ENCODE measurements at regions not wholly inside any gene's neighbourhood (a gene's known extent, or its start where the extent isn't known, plus 50 kb on each side); places are given as distances from the start of the nearest gene placed in this dataset.
A peak's percentile ranks its signal among the peaks of the same experiment; 100 is the strongest.

GRCh38 chr18:70446063-70446462 is 157.2 kb downstream of the SOCS6 start:
- no peak for TF ChIP-seq CTCF (IDR thresholded peaks at IDR 0.05; ENCODE audit: extremely low read depth, missing control alignments)
- DNase-seq (ENCODE audit: low spot score): no peak

GRCh38 chr18:70442933-70443332 is 154.1 kb downstream of the SOCS6 start:
- TF ChIP-seq CTCF (IDR thresholded peaks at IDR 0.05; ENCODE audit: extremely low read depth, missing control alignments): no peak
- DNase-seq (ENCODE audit: low spot score): no peak

- no peak for DNase-seq (ENCODE audit: low spot score)
- TF ChIP-seq CTCF (IDR thresholded peaks at IDR 0.05; ENCODE audit: extremely low read depth, missing control alignments): no peak
Observed at GRCh38 chr18:70432804-70433400, 144.1 kb downstream of the SOCS6 start.

- DNase-seq (ENCODE audit: low spot score): no peak
- TF ChIP-seq CTCF (IDR thresholded peaks at IDR 0.05; ENCODE audit: extremely low read depth, missing control alignments): no peak
Observed at GRCh38 chr18:70431203-70431624, 142.4 kb downstream of the SOCS6 start.

- no peak for DNase-seq (ENCODE audit: low spot score)
Observed at GRCh38 chr18:70430501-70431173, 141.8 kb downstream of the SOCS6 start.

GRCh38 chr18:70429847-70430500 is 141.1 kb downstream of the SOCS6 start:
- no peak for TF ChIP-seq CTCF (IDR thresholded peaks at IDR 0.05; ENCODE audit: extremely low read depth, missing control alignments)
- DNase-seq (ENCODE audit: low spot score): no peak

More at GRCh38 chr18:70430501-70431173, 141.8 kb downstream of the SOCS6 start:
- TF ChIP-seq CTCF (IDR thresholded peaks at IDR 0.05; ENCODE audit: extremely low read depth, missing control alignments): no peak

GRCh38 chr18:70428439-70428838 is 139.6 kb downstream of the SOCS6 start:
- TF ChIP-seq CTCF (IDR thresholded peaks at IDR 0.05; ENCODE audit: extremely low read depth, missing control alignments): no peak
- peak; percentile 70 for DNase-seq (ENCODE audit: low spot score)
